ENCODE measurements at regions not wholly inside any gene's neighbourhood (a gene's known extent, or its start where the extent isn't known, plus 50 kb on each side); places are given as distances from the start of the nearest gene placed in this dataset.

GRCh38 chr5:29296548-29296947 is 1896.9 kb upstream of the CDH6 start:
- no peak for DNase-seq (ENCODE audit: low read depth)
- no peak overlapping the region for H3K4me3 ChIP-seq (ENCODE audit: low read length)
- TF ChIP-seq, protein P1, sequence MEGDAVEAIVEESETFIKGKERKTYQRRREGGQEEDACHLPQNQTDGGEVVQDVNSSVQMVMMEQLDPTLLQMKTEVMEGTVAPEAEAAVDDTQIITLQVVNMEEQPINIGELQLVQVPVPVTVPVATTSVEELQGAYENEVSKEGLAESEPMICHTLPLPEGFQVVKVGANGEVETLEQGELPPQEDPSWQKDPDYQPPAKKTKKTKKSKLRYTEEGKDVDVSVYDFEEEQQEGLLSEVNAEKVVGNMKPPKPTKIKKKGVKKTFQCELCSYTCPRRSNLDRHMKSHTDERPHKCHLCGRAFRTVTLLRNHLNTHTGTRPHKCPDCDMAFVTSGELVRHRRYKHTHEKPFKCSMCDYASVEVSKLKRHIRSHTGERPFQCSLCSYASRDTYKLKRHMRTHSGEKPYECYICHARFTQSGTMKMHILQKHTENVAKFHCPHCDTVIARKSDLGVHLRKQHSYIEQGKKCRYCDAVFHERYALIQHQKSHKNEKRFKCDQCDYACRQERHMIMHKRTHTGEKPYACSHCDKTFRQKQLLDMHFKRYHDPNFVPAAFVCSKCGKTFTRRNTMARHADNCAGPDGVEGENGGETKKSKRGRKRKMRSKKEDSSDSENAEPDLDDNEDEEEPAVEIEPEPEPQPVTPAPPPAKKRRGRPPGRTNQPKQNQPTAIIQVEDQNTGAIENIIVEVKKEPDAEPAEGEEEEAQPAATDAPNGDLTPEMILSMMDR (IDR thresholded peaks at IDR 0.05; ENCODE audit: insufficient read depth, low read depth, low read length, missing control alignments) = no peak

GRCh38 chr5:29277642-29278041 is 1915.8 kb upstream of the CDH6 start:
- TF ChIP-seq, protein P1 (IDR thresholded peaks at IDR 0.05; ENCODE audit: insufficient read depth, low read depth, low read length, missing control alignments) = no peak
- no peak for DNase-seq (ENCODE audit: low read depth)
- no peak overlapping the region for H3K4me3 ChIP-seq (ENCODE audit: low read length)

GRCh38 chr5:29276371-29276770 is 1917.1 kb upstream of the CDH6 start:
- no peak for DNase-seq (ENCODE audit: low read depth)
- TF ChIP-seq, protein P1 (IDR thresholded peaks at IDR 0.05; ENCODE audit: insufficient read depth, low read depth, low read length, missing control alignments) = no peak
- no peak overlapping the region for H3K4me3 ChIP-seq (ENCODE audit: low read length)

DNA sequence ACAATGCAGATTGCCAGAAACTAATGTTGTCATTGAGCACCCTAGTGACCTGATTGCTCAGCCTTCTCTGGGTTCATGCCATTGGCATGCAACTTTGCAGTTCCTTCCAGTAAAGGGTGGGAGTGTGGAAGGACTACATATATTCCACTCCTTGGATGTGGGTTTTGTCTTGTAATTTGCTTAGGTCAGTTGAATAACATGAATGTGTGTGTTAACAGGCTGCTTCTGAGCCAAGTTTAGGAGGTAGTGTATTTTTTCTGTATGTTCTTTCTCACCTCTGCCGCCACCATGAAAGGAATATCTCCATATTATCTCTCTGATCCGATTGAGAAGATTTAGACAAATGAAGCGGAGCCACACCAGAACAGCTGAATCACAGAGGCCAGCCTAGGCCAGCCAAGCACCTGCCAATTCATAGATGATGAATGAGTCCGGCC is 1929.6 kb upstream of the CDH6 start:
- TF ChIP-seq, protein P1 (IDR thresholded peaks at IDR 0.05; ENCODE audit: insufficient read depth, low read depth, low read length, missing control alignments) = no peak
- H3K4me3 ChIP-seq (ENCODE audit: low read length) = no peak overlapping the region
- DNase-seq (ENCODE audit: low read depth) = no peak

DNA sequence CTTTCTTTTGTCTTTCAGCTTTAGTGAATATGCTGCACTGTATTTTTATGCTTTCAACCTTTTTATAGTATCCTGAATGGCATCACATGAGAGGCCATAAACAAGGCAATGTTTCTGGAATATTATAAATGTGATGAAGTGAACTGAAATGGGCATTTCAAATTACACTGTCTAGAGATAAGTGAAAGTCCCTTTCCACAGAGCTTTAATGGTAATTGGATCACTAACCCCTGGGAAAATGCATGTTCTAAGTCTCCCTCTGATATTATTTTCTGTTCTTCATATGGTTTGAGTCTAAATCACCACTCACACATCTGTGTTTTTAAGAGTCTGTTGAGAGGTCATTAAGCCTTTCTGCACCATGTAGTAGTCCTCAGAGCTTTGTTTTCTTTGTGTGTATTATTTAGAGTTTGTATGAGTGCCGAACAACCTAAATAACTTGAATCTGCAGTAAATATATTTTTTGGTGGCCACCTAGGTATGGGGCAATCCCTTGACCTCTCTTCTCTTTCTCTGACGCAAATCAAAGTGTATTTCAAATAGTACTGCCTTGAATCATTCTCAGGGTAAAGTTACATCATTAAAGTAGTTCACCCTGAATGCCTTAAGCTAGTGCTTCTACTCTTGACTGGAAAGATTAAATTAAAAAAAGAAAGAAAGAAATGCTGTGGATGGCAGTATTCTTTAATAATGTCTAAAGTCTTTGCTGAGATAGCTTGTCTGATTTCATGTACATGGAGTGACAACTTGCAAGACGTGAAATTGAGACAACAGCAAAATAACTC is 1931.0 kb upstream of the CDH6 start:
- no peak overlapping the region for H3K4me3 ChIP-seq (ENCODE audit: low read length)
- TF ChIP-seq, protein P1 (IDR thresholded peaks at IDR 0.05; ENCODE audit: insufficient read depth, low read depth, low read length, missing control alignments) = no peak
- peak; percentile 3 for DNase-seq (ENCODE audit: low read depth)

DNA sequence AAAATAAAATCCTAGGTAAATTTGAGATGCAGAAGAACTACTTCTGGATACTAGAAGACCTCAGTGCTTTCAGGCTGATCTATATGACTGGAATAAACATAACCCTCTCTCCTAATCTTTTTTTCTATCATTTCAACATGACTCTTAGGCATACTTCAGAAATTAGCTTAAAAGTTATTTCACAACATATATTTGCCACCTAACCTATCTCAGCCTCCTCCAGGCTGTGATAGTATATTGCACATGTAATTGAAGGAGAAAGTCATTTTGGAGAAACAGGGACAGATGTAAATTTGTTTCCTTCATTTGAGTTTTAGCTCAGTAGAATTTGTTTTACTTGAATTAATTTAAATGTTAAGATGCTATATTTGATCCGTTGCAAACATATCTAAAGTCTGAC is 1932.3 kb upstream of the CDH6 start:
- no peak overlapping the region for H3K4me3 ChIP-seq (ENCODE audit: low read length)
- DNase-seq (ENCODE audit: low read depth) = no peak
- TF ChIP-seq, protein P1 (IDR thresholded peaks at IDR 0.05; ENCODE audit: insufficient read depth, low read depth, low read length, missing control alignments) = no peak

DNA sequence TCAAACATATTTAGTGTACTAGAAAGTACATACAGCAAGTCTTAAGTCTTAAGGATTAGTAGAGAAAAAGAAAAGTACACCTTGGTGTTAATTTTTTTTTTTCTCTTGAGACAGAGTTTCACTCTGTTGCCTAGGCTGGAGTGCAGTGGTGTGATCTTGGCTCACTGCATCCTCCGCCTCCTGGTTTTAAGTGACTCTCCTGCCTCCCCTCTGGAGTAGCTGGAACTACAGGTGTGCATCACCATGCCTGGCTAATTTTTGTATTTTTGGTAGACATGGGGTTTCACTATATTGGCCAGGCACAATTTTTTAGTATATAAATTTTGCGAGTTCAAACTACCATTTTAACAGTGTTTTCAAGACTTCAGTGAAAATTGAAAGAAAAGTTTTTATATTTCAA is 1941.1 kb upstream of the CDH6 start:
- no peak for DNase-seq (ENCODE audit: low read depth)
- TF ChIP-seq, protein P1 (IDR thresholded peaks at IDR 0.05; ENCODE audit: insufficient read depth, low read depth, low read length, missing control alignments) = no peak
- no peak overlapping the region for H3K4me3 ChIP-seq (ENCODE audit: low read length)

Measured in epithelial cell of esophagus (primary cell).